HG03095 (cell line): ENCODE measurements at regions not wholly inside any gene's neighbourhood (a gene's known extent, or its start where the extent isn't known, plus 50 kb on each side); places are given as distances from the start of the nearest gene placed in this dataset.
"Not testable (repeated sequence)": the region's sequence is repeated elsewhere in the genome, so short reads cannot be mapped to it uniquely, and the experiment has no call there.

ENCODE experiments used
- ATAC-seq: cut with Tn5 transposase; IDR thresholded peaks from one replicate; pipeline ENCODE4 v1.9.1; 2021; ENCODE audit warnings: moderate library complexity; ENCODE audit not compliant: unreplicated experiment

GRCh38 chr5:34550247-34550646 lies 105.9 kb upstream of the RAI14 start:
- ATAC-seq, result no peak

- ATAC-seq, result no peak
These were observed 105.2 kb upstream of the RAI14 start for GRCh38 chr5:34550964-34551363.

- ATAC-seq, result no peak
These were observed 104.2 kb upstream of the RAI14 start for GRCh38 chr5:34551911-34552433.

- ATAC-seq, result no peak
These were observed 103.4 kb upstream of the RAI14 start for GRCh38 chr5:34552686-34553085.

GRCh38 chr5:34553581-34553980 lies 102.5 kb upstream of the RAI14 start:
- no peak for ATAC-seq

GRCh38 chr5:34554641-34555040 lies 101.5 kb upstream of the RAI14 start:
- no peak for ATAC-seq

GRCh38 chr5:34555699-34556508 lies 100.2 kb upstream of the RAI14 start:
- ATAC-seq, result no peak

- no peak for ATAC-seq
These were observed 99.7 kb upstream of the RAI14 start for GRCh38 chr5:34556509-34556782.

GRCh38 chr5:34561581-34561980 lies 94.5 kb upstream of the RAI14 start:
- ATAC-seq, result not testable (repeated sequence)

GRCh38 chr5:34562791-34563190 lies 93.3 kb upstream of the RAI14 start:
- no peak for ATAC-seq

- ATAC-seq, result no peak
These were observed 92.9 kb upstream of the RAI14 start for GRCh38 chr5:34563269-34563668.

- no peak for ATAC-seq
These were observed 92.0 kb upstream of the RAI14 start for GRCh38 chr5:34563931-34564709.

GRCh38 chr5:34564710-34565235 lies 91.4 kb upstream of the RAI14 start:
- no peak for ATAC-seq

- ATAC-seq, result no peak
These were observed 86.0 kb upstream of the RAI14 start for GRCh38 chr5:34570143-34570542.

- no peak for ATAC-seq
These were observed 85.1 kb upstream of the RAI14 start for GRCh38 chr5:34570721-34571676.

- no peak for ATAC-seq
These were observed 84.5 kb upstream of the RAI14 start for GRCh38 chr5:34571677-34572041.

- ATAC-seq, result no peak
These were observed 81.1 kb upstream of the RAI14 start for GRCh38 chr5:34574936-34575467.

GRCh38 chr5:34576891-34577666 lies 79.0 kb upstream of the RAI14 start:
- no peak for ATAC-seq

GRCh38 chr5:34578962-34579361 lies 77.2 kb upstream of the RAI14 start:
- ATAC-seq, result no peak

- no peak for ATAC-seq
These were observed 75.1 kb upstream of the RAI14 start for GRCh38 chr5:34580983-34581382.
